Memory B cell (primary cell): ENCODE measurements at regions not wholly inside any gene's neighbourhood (a gene's known extent, or its start where the extent isn't known, plus 50 kb on each side); places are given as distances from the start of the nearest gene placed in this dataset.
A peak's percentile ranks its signal among the peaks of the same experiment; 100 is the strongest.
"Not testable (repeated sequence)": the region's sequence is repeated elsewhere in the genome, so short reads cannot be mapped to it uniquely, and the experiment has no call there.

Experiments used
- ATAC-seq: fragments of 150-1000 bp; cut with Tn5 transposase; 2 replicates; pipeline ENCODE4 v1.10.0; 2021; ENCODE audit warnings: low read depth, mild to moderate bottlenecking, moderate library complexity
- DNase-seq, 2 donors: peaks; one replicate each; pipeline ENCODE4 v3.0.0; 2022; ENCODE audit warnings: low spot score in 2 of 2
- H3K27ac Mint-ChIP-seq: one replicate; pipeline ENCODE4 v1.8.0; 2022; ENCODE audit warnings: mild to moderate bottlenecking, moderate library complexity, mixed read lengths
- H3K27me3 Mint-ChIP-seq: one replicate; pipeline ENCODE4 v1.8.0; 2022; ENCODE audit warnings: mixed read lengths
- H3K36me3 Mint-ChIP-seq: one replicate; pipeline ENCODE4 v1.8.0; 2022; ENCODE audit warnings: mild to moderate bottlenecking, mixed read lengths
- H3K4me1 Mint-ChIP-seq: one replicate; pipeline ENCODE4 v1.8.0; 2022; ENCODE audit warnings: mixed read lengths
- H3K4me3 Mint-ChIP-seq: one replicate; pipeline ENCODE4 v1.8.0; 2022; ENCODE audit warnings: mild to moderate bottlenecking, moderate library complexity, mixed read lengths
- H3K9me3 Mint-ChIP-seq: one replicate; pipeline ENCODE4 v1.8.0; 2022; ENCODE audit warnings: mixed read lengths

DNA sequence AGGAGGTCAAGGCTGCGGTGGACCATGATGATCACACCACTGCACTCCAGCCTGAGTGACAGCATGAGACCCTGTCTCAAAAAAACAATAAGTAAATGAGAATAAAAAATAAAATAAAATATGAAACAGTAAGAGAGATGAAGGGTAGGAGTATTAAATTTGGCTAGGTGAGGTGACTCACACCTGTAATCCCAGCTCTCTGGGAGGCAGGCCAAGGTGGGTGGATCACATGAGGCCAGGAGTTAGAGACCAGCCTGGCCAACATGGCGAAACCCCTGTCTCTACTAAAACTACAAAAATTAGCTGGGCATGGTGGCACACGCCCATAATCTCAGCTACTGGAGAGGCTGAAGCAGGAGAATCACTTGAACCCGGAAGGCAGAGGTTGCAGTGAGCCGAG, 87.4 kb upstream of the MRI1 start:
- Mint-ChIP-seq H3K9me3 (peaks cover 20% of the 10 kb centered on the region), H3K27me3 (peaks cover 12% of the 10 kb centered on the region), H3K36me3 (peaks cover 10% of the 10 kb centered on the region)
- ATAC-seq, H3K4me1 Mint-ChIP-seq, DNase-seq, H3K4me3 Mint-ChIP-seq, H3K27ac Mint-ChIP-seq: not testable (repeated sequence)

DNA sequence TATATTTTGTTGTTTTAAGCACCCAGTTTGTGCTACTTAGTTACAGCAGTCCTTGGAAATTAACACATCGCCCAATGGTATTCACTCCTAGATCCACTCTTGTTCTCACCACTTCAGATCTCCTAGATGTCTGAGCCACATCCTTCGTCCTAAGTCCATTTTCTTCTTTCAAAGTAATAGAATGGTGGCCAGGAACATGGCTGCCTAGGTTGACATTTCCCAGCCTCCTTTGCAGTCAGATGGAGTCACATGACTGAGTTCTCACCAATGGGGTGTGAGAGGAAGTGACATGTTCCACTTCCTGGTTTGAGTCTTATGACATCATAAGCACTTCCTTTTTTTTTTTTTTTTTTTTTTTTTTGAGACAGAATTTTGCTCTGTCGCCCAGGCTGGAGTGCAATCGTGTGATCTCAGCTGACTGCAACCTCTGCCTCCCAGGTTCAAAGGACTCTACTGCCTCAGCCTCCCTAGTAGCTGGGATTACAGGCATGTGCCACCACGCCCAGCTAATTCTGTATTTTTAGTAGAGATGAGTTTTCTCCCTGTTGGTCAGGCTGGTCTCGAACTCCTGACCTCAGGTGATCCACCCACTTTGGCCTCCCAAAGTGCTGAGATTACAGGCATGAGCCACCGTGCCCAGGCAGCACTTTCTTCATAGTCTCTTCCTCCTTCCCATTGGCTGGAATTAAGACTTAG, 91.7 kb upstream of the MRI1 start:
- not testable (repeated sequence) for H3K4me3 Mint-ChIP-seq, H3K4me1 Mint-ChIP-seq, H3K27me3 Mint-ChIP-seq, H3K9me3 Mint-ChIP-seq, H3K36me3 Mint-ChIP-seq, H3K27ac Mint-ChIP-seq
- DNase-seq: peak; percentile 13 to 25
- ATAC-seq: peak; percentile 88

DNA sequence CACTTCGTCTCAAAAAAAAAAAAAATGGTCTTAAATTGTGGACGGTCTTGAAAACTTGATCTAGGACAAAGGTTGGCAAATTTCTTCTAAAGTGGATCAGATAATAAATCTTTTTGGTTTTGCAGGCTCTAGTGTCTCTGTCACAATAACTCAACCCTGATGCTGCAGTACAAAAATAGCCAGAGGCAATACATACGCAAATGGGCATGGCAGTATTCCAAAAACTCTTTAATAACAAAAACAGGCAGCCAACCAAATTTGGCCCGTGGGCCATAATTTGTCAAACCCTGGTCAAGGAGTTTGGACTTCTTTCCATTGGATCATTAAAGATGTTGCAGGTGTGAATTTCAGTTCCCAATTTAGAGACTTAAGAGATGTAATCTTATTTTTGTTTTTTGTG, 93.5 kb upstream of the MRI1 start:
- Mint-ChIP-seq H3K4me1 (peaks cover 2% of the 10 kb centered on the region), H3K27ac (no peak overlapping the region), H3K4me3 (no peak overlapping the region), H3K36me3 (peaks cover 4% of the 10 kb centered on the region), H3K9me3 (peaks cover 6% of the 10 kb centered on the region), H3K27me3 (peaks cover 6% of the 10 kb centered on the region)
- no peak for ATAC-seq
- no peak for DNase-seq

DNA sequence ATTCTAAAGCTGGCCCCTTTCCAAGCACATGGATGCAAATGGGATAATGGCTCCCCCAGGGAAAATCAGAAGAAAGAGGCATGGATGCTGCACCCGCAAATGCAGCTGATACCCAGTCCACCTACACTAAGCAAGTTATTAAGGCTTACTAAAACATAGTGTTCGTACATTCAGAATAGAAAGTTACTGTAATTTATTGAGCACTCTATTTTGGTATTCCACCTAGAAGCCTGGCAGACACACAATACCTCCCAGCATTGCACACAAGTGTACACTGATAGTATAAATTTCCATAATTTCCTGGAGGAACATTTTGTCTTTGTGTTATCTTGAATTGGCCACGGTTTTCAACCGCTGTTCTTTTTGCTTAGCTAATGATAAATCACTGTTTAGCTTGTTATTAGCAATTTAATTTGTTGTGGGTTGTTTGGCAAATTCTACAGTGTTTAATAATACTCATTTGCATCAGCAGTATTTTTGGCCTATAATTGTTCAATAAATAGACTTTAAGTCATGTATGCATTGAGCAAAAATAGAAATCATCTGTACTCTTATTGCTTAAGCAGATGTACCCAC, 94.5 kb upstream of the MRI1 start:
- Mint-ChIP-seq H3K27ac (no peak overlapping the region), H3K27me3 (peaks cover 4% of the 10 kb centered on the region), H3K4me1 (peaks cover 2% of the 10 kb centered on the region), H3K4me3 (no peak overlapping the region), H3K36me3 (peaks cover 4% of the 10 kb centered on the region), H3K9me3 (peaks cover 4% of the 10 kb centered on the region)
- DNase-seq (no peak), ATAC-seq (no peak)

DNA sequence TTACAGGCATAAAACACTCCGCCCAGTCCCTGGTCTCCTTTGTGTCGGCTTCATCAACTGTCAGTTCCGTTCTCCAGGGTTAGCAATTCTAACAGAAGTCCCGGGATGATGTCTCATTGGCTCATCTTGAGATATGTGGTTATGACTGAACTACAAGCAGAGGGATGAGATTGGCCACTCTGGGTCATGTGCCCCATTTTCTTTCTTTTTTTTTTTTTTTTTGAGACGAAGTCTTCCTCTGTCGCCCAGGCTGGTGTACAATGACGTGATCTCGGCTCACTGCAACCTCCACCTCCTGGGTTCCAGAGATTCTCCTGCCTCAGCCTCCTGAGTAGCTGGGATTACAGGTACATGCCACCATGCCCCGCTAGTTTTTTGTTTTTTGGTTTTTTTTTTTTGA, 95.4 kb upstream of the MRI1 start:
- H3K4me3 Mint-ChIP-seq: no peak overlapping the region
- no peak for DNase-seq
- ATAC-seq: no peak
- peaks cover 2% of the 10 kb centered on the region for H3K4me1 Mint-ChIP-seq
- no peak overlapping the region for H3K27ac Mint-ChIP-seq
- H3K27me3 Mint-ChIP-seq: peaks cover 2% of the 10 kb centered on the region
- peaks cover 4% of the 10 kb centered on the region for H3K36me3 Mint-ChIP-seq
- H3K9me3 Mint-ChIP-seq: peaks cover 3% of the 10 kb centered on the region

DNA sequence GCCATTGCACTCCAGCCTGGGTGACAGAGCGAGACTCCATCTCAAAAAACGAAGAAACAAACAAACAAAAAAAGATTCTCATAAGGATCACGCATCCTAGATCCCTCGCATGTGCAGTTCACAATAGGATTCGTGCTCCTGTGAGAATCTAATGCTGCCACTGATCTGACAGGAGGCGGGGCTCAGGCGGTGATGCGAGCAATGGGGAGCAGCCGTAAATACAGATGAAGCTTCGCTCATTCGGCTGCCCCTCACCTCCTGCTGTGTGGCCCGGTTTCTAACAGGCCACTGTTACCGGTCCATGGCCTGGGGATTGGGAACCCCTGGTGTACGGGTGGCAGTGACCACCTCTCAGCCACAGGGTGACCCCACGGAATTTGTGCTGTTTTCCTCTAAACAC, 98.2 kb upstream of the MRI1 start:
- H3K9me3 Mint-ChIP-seq: no peaks in the 10 kb centered on the region
- no peaks in the 10 kb centered on the region for H3K4me1 Mint-ChIP-seq
- no peak overlapping the region for H3K27ac Mint-ChIP-seq
- no peak overlapping the region for H3K4me3 Mint-ChIP-seq
- H3K27me3 Mint-ChIP-seq: peaks cover 5% of the 10 kb centered on the region
- DNase-seq: no peak
- no peak for ATAC-seq
- H3K36me3 Mint-ChIP-seq: no peaks in the 10 kb centered on the region

DNA sequence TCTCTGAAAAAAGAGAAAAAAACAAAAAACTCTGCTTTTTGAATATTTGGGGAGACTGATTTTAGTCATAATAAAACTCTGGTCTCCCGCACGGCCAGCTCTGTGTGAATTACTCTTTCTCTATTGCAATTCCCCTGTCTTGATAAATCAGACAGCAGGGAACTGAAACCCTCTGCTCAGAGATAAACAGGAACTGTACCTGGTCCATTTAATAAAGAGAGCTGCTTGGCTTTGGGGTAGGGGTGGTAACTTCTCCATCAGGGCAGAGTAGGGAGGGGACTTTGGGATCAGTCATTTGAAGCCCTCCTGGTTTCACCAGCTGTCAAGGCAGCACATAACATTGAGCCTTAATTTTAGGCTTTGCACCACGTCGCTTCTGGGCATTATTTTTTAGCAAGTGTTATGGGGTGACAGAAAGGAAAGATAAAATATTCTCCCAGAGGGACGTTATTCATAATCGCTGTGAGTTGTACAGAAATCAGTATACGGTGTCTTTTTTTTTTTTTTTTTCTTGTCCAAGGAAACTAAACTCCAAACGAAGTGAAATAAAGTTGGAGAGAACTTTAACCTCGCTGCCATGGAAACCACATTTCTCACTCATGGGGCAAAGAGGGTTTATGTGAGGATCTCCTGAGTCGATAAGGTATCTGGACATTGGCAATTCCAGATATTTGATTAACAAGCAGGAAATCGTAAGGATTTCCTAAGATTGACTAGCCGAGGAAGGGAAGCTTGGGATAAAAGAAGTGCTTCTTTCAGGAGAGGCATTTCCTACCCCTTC, 99.0 kb upstream of the MRI1 start:
- peak in 1 of 2 donors; percentile 16 for DNase-seq
- no peak for ATAC-seq
- H3K27me3 Mint-ChIP-seq: peaks cover 5% of the 10 kb centered on the region
- no peak overlapping the region for H3K4me3 Mint-ChIP-seq
- no peaks in the 10 kb centered on the region for H3K4me1 Mint-ChIP-seq
- no peak overlapping the region for H3K27ac Mint-ChIP-seq
- H3K36me3 Mint-ChIP-seq: no peaks in the 10 kb centered on the region
- no peaks in the 10 kb centered on the region for H3K9me3 Mint-ChIP-seq

DNA sequence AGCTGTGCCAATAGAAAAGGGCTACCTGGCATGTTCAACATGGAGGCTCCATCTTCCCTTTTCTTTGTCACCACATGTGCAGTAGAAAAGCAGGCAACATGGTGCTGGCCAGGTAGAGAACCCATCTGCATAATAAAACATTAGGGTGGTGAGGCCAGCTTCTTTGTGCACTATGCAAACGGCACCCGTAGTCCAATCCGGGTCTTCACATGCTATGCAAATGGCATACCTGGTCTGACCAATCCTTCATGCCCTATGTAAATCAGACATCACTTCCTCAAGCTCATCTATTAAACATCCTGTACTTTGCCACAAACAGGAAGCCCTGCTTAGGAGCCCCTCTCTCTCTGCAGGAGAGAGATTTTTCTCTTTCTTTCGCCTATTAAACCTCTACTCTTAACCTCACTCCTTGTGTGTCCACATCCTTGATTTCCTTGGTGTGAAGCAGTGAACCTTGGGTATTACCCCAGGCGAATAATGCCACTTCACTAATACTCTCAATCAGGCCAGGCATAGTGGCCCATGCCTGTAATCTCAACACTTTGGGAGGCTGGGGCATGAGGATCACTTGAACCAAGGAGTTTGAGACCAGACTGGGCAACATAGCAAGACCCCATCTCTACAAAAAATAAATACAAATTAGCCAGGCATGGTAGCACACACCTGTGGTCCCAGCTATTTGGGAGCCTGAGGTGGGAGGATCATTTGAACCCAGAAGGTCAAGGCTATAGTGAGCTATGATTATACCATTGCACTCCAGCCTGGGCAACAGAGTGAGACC, 111.3 kb upstream of the MRI1 start:
- Mint-ChIP-seq H3K9me3 (peaks cover 11% of the 10 kb centered on the region), H3K27ac (no peak overlapping the region), H3K36me3 (peaks cover 2% of the 10 kb centered on the region), H3K4me1 (peaks cover 4% of the 10 kb centered on the region), H3K27me3 (peaks cover 5% of the 10 kb centered on the region), H3K4me3 (no peak overlapping the region)
- ATAC-seq: peak; percentile 53
- no peak for DNase-seq

DNA sequence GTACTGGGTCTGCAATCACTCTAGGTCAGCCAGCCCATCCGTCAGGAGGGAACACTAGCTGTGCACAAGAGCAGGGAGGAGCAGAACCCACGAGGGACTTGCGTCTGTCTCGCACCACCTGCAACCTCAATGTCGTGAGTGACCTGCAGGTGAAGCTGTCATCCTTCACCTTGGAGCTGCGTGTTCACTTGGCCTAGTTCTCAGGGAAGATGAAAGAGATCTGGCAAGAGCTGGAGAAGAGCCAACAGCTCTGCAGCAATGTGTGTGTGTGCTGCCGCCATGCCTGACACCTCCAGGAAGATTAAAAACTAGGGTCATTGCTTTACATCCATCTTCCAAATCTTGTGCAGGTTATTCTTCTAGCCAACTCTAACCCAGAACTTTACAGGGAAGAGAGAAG, 117.6 kb upstream of the MRI1 start:
- no peak for ATAC-seq
- peaks cover 17% of the 10 kb centered on the region for H3K27me3 Mint-ChIP-seq
- H3K4me3 Mint-ChIP-seq: no peak overlapping the region

DNA sequence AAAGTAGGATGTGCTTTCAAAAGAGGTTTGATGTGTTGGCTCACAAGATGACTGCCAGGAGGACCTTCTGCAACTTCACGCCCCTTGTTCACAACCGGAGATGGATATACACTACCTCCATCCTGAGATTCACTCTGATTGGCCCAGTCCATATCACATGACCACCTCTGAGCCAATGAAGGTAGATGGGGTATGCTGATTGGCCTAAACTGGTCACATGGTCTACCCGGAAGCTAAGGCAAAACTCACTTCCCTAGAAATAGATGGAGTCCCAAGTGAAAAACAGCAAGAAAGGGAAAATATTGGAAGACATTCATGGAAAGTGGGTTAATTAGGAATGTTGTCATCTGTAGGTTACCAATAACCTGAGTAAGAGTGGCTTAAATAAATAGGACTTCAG, 119.7 kb upstream of the MRI1 start:
- no peak overlapping the region for H3K4me3 Mint-ChIP-seq
- peaks cover 4% of the 10 kb centered on the region for H3K36me3 Mint-ChIP-seq
- ATAC-seq (no peak), DNase-seq (no peak)
- no peaks in the 10 kb centered on the region for H3K4me1 Mint-ChIP-seq
- H3K27ac Mint-ChIP-seq: no peak overlapping the region
- H3K9me3 Mint-ChIP-seq: peaks cover 7% of the 10 kb centered on the region
- peaks cover 18% of the 10 kb centered on the region for H3K27me3 Mint-ChIP-seq

More for the DNA sequence above, 117.6 kb upstream of the MRI1 start:
- Mint-ChIP-seq H3K4me1 (no peaks in the 10 kb centered on the region), H3K9me3 (peaks cover 5% of the 10 kb centered on the region), H3K27ac (no peak overlapping the region), H3K36me3 (peaks cover 4% of the 10 kb centered on the region)
- DNase-seq: no peak

DNA sequence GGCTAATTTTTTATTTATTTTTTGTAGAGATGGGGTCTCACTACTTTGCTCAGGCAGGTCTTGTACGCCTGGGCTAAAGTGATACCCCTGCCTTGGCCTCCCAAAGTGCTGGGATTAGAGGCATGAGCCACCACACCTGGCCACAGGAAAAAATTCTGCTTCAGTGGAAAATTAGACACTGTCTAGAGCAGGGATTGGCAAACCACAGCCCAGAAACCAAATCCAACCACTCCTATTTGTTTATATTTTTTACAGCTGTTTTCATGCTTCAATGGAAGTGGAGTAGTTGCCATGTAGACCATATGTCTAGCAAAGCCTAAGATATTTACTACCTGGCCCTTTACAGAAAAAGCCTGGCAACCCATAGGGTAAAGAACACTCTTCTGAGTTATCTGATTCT, 123.7 kb upstream of the MRI1 start:
- Mint-ChIP-seq H3K36me3 (peaks cover 2% of the 10 kb centered on the region), H3K4me1 (no peaks in the 10 kb centered on the region), H3K9me3 (peaks cover 8% of the 10 kb centered on the region), H3K27ac (no peak overlapping the region), H3K4me3 (no peak overlapping the region), H3K27me3 (peaks cover 20% of the 10 kb centered on the region)
- DNase-seq (no peak), ATAC-seq (no peak)

DNA sequence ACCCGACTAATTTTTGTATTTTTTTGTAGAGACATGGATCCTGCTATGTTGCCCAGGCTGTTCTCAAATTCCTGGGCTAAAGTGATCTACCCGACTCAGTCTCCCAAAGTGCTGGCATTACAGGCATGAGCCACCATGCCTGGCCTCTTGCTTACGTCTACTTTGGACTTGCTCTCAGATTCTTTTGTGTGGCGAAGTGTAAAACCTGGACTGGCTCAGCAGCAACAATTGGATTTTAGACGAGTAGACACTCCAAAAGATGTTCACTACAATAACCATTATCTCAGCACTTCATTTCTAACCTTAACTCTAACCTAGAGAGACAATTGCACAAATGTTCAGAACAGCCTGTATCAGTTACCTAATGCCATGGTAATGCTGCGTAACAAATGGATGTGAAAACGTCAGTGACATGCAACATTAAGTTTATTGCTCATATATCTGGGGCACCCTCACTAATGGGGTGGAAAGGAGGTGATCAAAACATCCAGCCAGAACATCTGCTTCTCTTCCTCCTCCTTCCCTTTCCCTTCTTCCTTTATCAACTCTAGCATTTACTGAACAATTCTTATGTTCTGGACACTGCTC, 124.9 kb upstream of the MRI1 start:
- no peak for DNase-seq
- H3K4me3 Mint-ChIP-seq: no peak overlapping the region
- H3K4me1 Mint-ChIP-seq: no peaks in the 10 kb centered on the region
- H3K36me3 Mint-ChIP-seq: no peaks in the 10 kb centered on the region
- peaks cover 5% of the 10 kb centered on the region for H3K9me3 Mint-ChIP-seq
- no peak for ATAC-seq
- no peak overlapping the region for H3K27ac Mint-ChIP-seq
- peaks cover 18% of the 10 kb centered on the region for H3K27me3 Mint-ChIP-seq

DNA sequence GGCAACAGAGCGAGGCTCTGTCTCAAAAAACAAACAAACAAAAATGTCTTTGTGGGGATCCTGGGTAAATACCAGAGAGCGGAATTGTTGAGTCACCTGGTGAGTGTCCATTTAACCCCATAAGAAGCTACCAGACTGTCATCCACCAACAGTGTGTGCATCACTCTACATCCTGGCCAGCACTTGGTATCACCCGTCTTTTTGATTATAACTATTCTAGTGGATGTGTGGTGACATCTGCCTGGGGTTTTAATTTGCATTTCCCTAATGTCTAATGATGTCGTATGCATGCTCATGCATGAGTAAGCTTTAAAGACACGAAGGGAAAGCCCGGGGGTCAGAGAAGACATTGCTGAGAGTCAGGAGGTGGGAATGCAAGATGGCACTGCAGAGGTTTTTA, 126.7 kb upstream of the MRI1 start:
- H3K27ac Mint-ChIP-seq: no peak overlapping the region
- H3K9me3 Mint-ChIP-seq: peaks cover 10% of the 10 kb centered on the region
- peaks cover 1% of the 10 kb centered on the region for H3K36me3 Mint-ChIP-seq
- no peak overlapping the region for H3K4me3 Mint-ChIP-seq
- peaks cover 14% of the 10 kb centered on the region for H3K27me3 Mint-ChIP-seq
- DNase-seq: no peak
- peaks cover 2% of the 10 kb centered on the region for H3K4me1 Mint-ChIP-seq
- no peak for ATAC-seq

DNA sequence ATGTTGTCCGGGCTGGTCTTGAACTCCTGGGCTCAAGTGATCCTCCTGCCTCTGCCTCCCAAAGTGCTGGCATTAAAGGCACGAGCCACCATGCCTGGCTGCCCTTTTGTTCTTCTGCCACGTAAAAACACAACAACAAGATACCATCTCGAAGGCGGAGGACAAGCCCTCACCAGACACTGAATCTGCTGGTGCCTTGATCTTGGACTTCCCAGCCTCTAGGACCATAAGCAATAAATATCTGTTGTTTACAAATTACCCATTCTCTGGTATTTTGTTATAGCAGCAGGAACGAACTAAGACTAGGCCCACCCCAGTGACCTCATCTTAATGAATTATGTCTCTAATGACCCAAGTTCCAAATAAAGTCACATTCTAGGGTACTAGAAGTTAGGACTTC, 128.4 kb upstream of the CACNA1A start:
- no peak overlapping the region for H3K27ac Mint-ChIP-seq
- H3K36me3 Mint-ChIP-seq: peaks cover 1% of the 10 kb centered on the region
- no peak for ATAC-seq
- peaks cover 2% of the 10 kb centered on the region for H3K4me1 Mint-ChIP-seq
- H3K9me3 Mint-ChIP-seq: peaks cover 9% of the 10 kb centered on the region
- no peak for DNase-seq
- no peak overlapping the region for H3K4me3 Mint-ChIP-seq
- H3K27me3 Mint-ChIP-seq: peaks cover 14% of the 10 kb centered on the region
